HG03571 (cell line): ENCODE measurements at regions not wholly inside any gene's neighbourhood (a gene's known extent, or its start where the extent isn't known, plus 50 kb on each side); places are given as distances from the start of the nearest gene placed in this dataset.
A peak's percentile ranks its signal among the peaks of the same experiment; 100 is the strongest.

Source experiments
- ATAC-seq: cut with Tn5 transposase; IDR thresholded peaks from one replicate; pipeline ENCODE4 v1.9.1; 2021; ENCODE audit not compliant: unreplicated experiment

GRCh38 chr12:90170740-90171139, 462.1 kb upstream of the ATP2B1 start:
- no peak for ATAC-seq

- no peak for ATAC-seq
Observed at GRCh38 chr12:90167518-90168208, 459.0 kb upstream of the ATP2B1 start.

- ATAC-seq: no peak
Observed at GRCh38 chr12:90166671-90167070, 458.0 kb upstream of the ATP2B1 start.

DNA sequence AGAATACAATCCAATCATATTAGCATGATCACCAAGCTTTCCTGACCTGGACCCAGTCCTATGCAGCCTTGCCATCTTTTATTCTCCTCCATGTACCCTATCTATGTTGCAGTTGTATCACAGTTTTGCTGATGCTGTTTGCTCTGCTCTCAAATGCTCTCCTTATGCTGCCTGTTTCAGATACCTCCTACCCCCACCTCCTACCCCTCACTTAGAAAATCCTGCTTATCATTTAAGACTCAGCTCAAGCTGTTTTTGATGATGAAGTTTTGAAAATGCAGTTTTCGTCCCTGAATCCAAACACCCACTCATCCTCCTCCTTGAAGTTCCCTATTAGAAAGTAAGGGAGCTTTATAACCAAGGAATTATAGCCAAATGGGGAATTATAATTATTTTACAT, 457.4 kb upstream of the ATP2B1 start:
- no peak for ATAC-seq

DNA sequence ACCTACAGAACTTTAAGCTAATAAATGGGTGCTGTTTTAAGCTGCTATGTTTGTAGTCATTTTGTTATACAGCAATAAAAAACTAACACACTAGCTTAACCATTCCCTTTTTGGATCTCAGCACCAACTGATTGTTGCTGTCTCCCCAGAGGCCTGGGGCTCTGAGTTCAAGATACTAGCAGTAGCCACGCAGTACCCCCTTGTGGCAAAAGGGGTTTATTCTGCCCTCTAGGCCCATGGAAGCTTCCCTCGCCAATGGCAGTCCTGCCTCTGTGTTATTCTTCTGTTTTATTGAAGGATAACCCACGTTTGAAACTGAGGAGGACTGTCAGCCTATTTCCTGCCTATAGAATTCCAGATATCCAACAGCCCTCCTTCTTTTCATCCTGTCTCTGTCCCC, 455.3 kb upstream of the ATP2B1 start:
- ATAC-seq: no peak

GRCh38 chr12:90153827-90154226, 445.2 kb upstream of the ATP2B1 start:
- no peak for ATAC-seq

- ATAC-seq: no peak
Observed at GRCh38 chr12:90152897-90153624, 444.4 kb upstream of the ATP2B1 start.

DNA sequence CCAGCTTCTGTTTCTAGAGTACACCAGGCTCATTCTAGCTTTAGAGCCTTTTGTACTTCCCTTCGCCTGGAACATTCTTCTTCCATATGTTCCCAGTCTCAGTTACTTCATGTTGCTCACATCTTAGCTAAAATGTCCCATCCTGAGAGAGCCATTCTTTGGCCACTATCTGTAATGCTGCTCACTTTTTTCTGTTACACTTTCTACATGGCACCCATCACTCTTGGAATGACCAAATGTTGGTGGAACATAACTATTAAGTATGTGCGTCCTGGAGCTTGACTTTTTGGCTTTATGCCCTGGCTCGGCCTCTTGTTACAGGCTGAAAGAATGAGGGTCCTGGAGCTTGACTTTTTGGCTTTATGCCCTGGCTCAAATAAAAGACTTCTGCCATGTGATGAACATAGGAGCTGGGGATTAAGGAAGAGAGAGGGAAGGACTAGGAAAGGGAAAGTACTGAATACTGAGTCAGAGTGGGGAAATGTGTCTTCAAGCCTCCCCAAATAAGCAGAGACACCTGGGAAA, 442.9 kb upstream of the ATP2B1 start:
- ATAC-seq: no peak

DNA sequence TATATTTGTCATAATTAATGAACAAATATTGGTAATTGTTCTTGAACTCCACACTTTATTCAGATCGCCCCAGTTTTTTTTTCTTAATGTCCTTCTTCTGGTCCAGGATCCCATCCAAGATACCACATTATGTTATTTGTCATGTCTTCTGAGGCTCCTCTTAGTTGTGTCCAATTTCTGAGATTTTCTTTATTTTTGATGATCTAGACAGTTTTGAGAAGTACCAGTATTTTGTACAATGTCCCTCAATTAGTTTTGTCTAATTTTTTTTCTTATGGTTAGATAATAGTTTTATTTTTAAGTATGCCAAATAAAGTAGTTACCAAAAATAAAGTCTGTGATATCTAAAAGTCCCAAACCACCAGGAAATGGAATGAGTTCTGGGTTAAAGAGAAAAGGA, 440.8 kb upstream of the ATP2B1 start:
- no peak for ATAC-seq

DNA sequence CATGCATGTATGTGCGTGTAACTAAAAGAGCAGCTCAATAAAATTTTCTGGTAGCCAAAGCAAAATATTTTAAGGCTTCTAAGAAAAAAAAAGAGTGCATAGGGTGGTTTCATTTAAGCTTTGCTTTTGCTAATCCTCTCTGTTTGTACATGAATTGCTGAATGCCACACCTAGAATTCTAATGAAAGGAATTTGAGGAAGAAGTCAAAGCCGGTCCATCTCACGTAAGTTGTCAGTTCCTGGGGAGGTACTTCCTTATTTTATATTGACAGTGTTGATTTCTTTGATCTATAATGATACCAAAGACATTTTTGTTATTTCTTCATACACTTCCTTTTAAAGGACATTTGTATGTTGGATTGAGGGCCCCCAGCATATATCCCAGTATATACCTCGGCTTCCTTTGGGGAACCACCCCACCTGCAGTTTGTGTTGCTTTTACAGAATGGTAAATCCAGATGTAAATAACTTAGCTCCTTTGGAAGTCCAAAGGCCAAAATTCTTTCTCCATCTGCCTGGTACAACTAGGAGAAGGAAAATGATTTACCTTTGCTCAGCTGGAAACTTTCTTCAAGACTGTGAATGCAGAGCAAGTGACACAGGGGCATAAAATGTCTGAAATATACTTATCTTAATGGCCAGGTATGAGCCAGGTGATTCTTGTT, 420.9 kb upstream of the ATP2B1 start:
- no peak for ATAC-seq

GRCh38 chr12:90128526-90128925, 419.9 kb upstream of the ATP2B1 start:
- ATAC-seq: no peak

DNA sequence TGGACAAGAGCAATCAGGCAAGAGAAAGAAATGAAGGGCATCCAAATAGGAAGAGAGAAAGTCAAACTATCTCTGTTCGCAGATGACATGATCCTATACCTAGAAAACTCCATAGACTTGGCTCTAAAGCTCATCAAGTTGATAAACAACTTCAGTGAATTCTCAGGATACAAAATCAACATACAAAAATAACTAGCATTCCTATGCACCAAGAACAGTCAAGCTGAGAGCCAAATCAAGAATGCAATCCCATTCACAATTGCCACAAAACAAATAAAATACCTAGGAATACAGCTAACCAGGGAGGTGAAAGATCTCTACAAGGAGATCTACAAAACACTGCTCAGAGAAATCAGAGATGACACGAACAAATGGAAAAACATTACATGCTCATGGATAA, 417.5 kb upstream of the ATP2B1 start:
- ATAC-seq: no peak

GRCh38 chr12:90124914-90125313, 416.3 kb upstream of the ATP2B1 start:
- no peak for ATAC-seq

DNA sequence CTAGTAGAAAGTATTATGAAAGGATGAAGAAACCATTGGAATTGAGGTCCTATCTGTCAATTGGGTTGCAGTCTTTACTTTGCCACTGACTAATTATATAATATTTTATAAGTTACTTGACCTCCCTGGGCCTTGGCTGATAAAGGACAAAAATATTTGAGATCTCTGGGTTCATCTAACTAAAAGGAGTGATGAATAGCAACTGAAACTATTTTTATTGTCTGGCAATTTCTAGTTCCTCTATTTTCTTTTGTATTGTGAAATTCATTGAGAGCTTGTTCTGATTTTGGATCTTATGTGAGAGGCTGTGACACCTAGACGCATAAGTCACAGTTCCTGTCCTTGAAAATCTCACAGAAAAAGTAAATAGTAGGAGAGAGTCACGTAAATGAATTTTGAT, 415.7 kb upstream of the ATP2B1 start:
- ATAC-seq: no peak

GRCh38 chr12:90122681-90123080, 414.0 kb upstream of the ATP2B1 start:
- ATAC-seq: no peak

DNA sequence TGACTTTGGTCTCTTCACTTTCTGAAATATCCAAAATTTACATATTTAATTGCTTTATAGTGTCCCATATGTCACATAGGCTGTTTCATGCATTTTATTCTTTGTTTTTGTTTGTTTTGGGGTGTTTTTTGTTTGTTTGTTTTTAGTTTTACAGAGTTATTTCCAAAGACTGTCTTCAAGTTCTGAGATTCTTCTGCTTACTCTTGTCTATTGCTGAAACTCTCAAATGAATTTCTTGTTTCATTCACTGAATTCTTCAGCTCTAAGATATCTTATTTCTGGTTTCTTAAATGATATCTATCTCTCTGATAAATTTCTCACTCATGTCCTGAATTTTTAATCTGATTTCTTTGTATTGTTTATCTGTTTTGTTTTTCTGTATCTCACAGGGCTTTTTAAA, 412.0 kb upstream of the ATP2B1 start:
- ATAC-seq: no peak

DNA sequence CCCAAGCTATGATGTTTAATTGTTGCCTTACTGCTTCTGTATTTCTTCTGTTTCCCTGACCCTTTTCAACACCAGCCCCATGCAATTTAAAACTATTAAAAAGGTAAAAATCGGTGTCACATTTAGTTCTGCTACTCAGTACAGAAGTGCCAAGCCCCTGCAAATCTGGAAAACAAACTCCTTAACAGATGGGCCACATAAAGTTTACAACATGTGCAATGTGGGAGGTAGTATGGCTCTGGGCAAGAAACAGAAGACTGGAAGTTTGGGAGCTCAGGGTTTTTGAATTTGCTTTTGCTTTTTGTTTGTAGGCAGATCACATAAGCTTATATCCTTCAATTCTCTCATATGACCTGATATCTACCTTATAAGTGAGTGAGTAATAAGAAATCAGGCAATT, 404.0 kb upstream of the ATP2B1 start:
- no peak for ATAC-seq

DNA sequence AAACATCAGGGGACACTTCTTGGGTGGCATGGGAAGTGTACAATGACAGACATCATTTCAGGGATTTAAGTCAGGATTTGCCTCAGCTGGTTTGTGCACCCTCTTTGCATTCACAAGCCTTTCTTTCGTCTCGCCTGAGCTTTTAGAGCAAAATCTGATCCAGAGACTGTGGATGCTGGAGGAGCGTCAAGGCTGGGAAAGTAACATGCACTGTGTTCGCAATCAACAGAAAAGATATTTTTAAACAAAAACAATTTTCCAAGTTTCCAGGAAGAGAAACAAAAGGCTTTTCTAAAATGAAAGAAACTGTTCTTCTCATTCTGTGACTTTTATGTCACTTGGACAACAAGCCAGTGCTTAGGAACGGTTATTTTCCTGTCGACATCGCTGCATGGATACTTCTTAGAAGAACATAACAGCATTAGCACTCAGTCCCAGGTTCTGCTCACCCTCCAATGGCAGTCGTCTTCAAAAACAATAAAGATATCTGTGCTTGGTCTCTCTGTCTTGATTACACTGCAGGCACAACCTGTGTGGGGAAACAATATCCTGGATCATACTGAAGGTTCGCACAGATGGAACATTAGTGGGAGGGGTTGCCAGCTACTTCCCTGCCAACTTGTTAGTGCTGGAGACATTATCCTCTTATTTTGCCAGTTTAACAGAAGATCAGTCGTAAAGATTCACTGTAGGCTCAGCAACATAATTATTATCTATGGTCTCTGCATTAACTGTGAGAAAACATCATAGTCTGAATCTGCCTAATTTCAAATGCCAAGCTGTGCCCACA, 403.3 kb upstream of the ATP2B1 start:
- no peak for ATAC-seq

DNA sequence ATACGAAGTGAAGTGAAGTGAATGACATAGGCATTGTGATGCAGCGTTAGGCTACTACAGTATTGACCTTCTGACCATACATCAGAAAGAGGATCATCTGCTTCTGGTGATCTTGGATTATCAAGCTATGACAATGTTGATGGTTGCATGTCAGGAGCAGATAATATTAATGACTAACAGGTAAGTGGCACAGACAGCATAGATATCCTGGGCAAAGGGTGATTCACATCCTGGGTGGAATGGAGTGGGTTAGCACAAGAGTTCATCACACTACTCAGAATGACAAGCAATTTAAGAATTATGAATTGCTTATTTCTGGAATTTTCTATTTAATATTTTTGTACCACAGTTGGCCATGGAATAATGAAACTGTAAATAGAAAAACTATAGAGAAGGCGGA, 397.9 kb upstream of the ATP2B1 start:
- ATAC-seq: no peak

DNA sequence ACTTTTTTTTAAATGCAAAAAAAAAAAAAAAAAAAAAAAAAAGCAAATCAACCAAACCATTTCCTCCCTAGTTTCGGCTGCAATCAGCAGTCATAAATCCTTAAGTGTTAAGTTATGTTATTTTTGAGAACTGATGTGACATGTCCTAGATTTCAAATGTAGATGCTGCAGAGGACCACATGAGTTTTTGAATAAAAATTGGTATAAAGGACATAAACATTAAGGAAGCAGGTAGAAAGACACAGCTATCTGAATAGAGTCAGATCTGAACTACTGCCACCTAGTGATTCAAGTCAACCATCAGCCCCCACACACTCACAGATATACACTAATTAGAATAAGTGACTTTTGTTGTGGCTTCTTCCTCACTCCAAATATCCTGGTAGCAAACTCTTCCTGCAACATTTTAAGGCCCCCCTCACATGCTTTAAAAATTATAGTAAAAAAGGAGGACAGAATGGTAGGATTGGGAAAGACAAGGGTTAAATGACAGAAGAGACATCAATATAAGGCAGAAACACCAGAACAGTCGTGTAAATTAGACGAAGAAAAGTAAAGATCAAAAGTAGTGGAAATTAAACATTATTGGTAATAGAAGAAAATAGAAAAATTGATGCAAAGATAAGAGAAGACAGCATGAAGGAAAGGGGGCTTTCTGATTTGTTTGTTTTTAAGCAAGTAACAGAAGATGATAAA, 394.5 kb upstream of the ATP2B1 start:
- peak; percentile 64 for ATAC-seq

DNA sequence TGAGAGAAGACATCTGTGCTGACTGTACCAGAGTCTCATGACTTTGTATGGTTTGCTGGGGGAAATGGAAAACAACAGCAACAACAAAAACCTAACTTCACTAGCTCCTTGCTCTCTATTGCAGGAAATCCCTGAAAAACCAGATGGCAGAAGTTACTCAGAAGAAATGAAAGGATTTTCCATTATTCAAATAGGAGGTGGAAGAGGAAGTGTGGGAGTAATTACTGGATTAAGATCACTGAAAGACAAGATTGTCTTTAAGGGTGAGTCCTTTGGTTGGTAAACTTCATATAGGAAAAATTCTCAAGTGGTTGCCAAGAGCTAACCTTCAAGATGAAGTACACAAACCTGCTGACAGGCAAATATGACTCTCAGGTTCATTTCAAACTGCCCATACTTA, 391.9 kb upstream of the ATP2B1 start:
- ATAC-seq: no peak
